ELR (cell line): ENCODE measurements at regions not wholly inside any gene's neighbourhood (a gene's known extent, or its start where the extent isn't known, plus 50 kb on each side); places are given as distances from the start of the nearest gene placed in this dataset.
"Not testable (repeated sequence)": the region's sequence is repeated elsewhere in the genome, so short reads cannot be mapped to it uniquely, and the experiment has no call there.

Source experiments
- DNase-seq: peaks from one replicate; pipeline ENCODE4 v3.0.0-alpha.2; 2015; ENCODE audit warnings: low read depth

- DNase-seq = not testable (repeated sequence)
These were observed 111.4 kb downstream of the CCDC74A start for GRCh38 chr2:131639001-131639620.

- DNase-seq = no peak
These were observed 113.9 kb downstream of the CCDC74A start for GRCh38 chr2:131641414-131642206.

- not testable (repeated sequence) for DNase-seq
These were observed 115.5 kb downstream of the CCDC74A start for GRCh38 chr2:131643180-131643579.

GRCh38 chr2:131645177-131645765, 117.6 kb downstream of the CCDC74A start:
- no peak for DNase-seq

- DNase-seq = not testable (repeated sequence)
These were observed 118.5 kb downstream of the CCDC74A start for GRCh38 chr2:131646220-131646619.

GRCh38 chr2:131646669-131647297, 119.1 kb downstream of the CCDC74A start:
- DNase-seq = no peak

- DNase-seq = not testable (repeated sequence)
These were observed 120.9 kb downstream of the CCDC74A start for GRCh38 chr2:131648565-131648964.

GRCh38 chr2:131652246-131652645, 124.6 kb downstream of the CCDC74A start:
- not testable (repeated sequence) for DNase-seq

GRCh38 chr2:131654107-131654506, 126.4 kb downstream of the CCDC74A start:
- DNase-seq = not testable (repeated sequence)

GRCh38 chr2:131656816-131657633, 129.3 kb downstream of the CCDC74A start:
- DNase-seq = no peak

- DNase-seq = no peak
These were observed 130.4 kb downstream of the CCDC74A start for GRCh38 chr2:131657895-131658768.

GRCh38 chr2:131658769-131659131, 131.1 kb downstream of the CCDC74A start:
- DNase-seq = no peak

GRCh38 chr2:131659168-131659572, 131.5 kb downstream of the CCDC74A start:
- no peak for DNase-seq

- DNase-seq = not testable (repeated sequence)
These were observed 133.6 kb downstream of the CCDC74A start for GRCh38 chr2:131661101-131661782.

GRCh38 chr2:131661884-131662535, 134.3 kb downstream of the CCDC74A start:
- peak; percentile 33 for DNase-seq

GRCh38 chr2:131663501-131663900, 135.8 kb downstream of the CCDC74A start:
- DNase-seq = not testable (repeated sequence)

GRCh38 chr2:131665716-131666115, 138.0 kb downstream of the CCDC74A start:
- DNase-seq = not testable (repeated sequence)

GRCh38 chr2:131668794-131669540, 141.3 kb downstream of the CCDC74A start:
- peak; percentile 64 for DNase-seq
